Ovary (tissue), 3 donors: ENCODE measurements at regions not wholly inside any gene's neighbourhood (a gene's known extent, or its start where the extent isn't known, plus 50 kb on each side); places are given as distances from the start of the nearest gene placed in this dataset.

Source experiments
- POLR2A ChIP-seq: fragments of 450-650 bp; IDR thresholded peaks from one replicate; pipeline ENCODE4 v1.6.1; 2017; ENCODE audit warnings: antibody characterized with exemption, mild to moderate bottlenecking, moderate library complexity
- TF ChIP-seq, protein P1 (sequence below), 3 donors: fragments of 450-650 bp in 2 of 3; fragments of 200-600 bp in 1 of 3; IDR thresholded peaks; one replicate each; pipeline versions ENCODE4 v1.5.1 to v1.8.0; 2016 to 2022; ENCODE audit warnings: antibody characterized with exemption in 3 of 3, mild to moderate bottlenecking in 1 of 3
- donor health status: DM: no; HTN: no; CAD: no.

DNA sequence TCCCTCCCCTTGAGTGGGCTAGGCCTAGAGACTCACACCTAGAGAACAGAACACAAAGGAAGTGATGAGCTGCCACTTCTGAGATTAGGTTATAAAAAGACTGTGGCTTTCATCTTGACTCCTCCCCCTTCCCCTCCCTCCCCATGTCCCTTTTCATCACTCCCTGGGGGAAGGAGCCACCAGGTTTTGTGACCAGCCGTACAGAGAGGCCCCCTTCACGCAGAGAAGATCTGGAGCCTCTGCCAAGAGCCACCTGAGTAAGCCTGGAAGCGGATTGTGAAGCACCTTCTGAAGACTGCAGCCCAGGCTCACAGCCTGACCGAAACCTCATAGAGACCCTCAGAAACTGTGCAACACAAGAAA is 118.4 kb upstream of the NXT1 start:
- TF ChIP-seq, protein P1, sequence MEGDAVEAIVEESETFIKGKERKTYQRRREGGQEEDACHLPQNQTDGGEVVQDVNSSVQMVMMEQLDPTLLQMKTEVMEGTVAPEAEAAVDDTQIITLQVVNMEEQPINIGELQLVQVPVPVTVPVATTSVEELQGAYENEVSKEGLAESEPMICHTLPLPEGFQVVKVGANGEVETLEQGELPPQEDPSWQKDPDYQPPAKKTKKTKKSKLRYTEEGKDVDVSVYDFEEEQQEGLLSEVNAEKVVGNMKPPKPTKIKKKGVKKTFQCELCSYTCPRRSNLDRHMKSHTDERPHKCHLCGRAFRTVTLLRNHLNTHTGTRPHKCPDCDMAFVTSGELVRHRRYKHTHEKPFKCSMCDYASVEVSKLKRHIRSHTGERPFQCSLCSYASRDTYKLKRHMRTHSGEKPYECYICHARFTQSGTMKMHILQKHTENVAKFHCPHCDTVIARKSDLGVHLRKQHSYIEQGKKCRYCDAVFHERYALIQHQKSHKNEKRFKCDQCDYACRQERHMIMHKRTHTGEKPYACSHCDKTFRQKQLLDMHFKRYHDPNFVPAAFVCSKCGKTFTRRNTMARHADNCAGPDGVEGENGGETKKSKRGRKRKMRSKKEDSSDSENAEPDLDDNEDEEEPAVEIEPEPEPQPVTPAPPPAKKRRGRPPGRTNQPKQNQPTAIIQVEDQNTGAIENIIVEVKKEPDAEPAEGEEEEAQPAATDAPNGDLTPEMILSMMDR (IDR thresholded peaks at IDR 0.05), result no peak
- TF ChIP-seq POLR2A, result no peak
